A673 (cell line): ENCODE measurements at regions not wholly inside any gene's neighbourhood (a gene's known extent, or its start where the extent isn't known, plus 50 kb on each side); places are given as distances from the start of the nearest gene placed in this dataset.

Experiments
- CTCF ChIP-seq: fragments of 300-800, 200-600 bp; sonication (generic); conservative IDR thresholded peaks from 2 replicates; pipeline ENCODE4 v1.5.1; 2017; ENCODE audit warnings: low read depth, mild to moderate bottlenecking, antibody characterized with exemption, low read length, moderate library complexity, mixed read lengths
- EZH2 ChIP-seq: fragments of 200-600 bp; sonication (generic); IDR thresholded peaks from 2 replicates; pipeline ENCODE4 v1.6.1; 2017; ENCODE audit warnings: borderline replicate concordance, low read depth, mild to moderate bottlenecking, mixed read lengths, antibody characterized with exemption, low read length; ENCODE audit not compliant: poor library complexity, severe bottlenecking

GRCh38 chr21:15236111-15236510 lies 171.3 kb upstream of the NRIP1 start:
- no peak for TF ChIP-seq EZH2
- TF ChIP-seq CTCF: no peak
